GM19397 (cell line): ENCODE measurements at regions not wholly inside any gene's neighbourhood (a gene's known extent, or its start where the extent isn't known, plus 50 kb on each side); places are given as distances from the start of the nearest gene placed in this dataset.

Experiments
- ATAC-seq: cut with Tn5 transposase; IDR thresholded peaks from one replicate; pipeline ENCODE4 v1.9.1; 2021; ENCODE audit warnings: mild to moderate bottlenecking, moderate library complexity; ENCODE audit not compliant: unreplicated experiment

- ATAC-seq = no peak
Measured at GRCh38 chr11:92383430-92383829, 158.8 kb downstream of the FAT3 start.

- ATAC-seq = no peak
Measured at GRCh38 chr11:92384358-92384757, 159.7 kb downstream of the FAT3 start.

- ATAC-seq = no peak
Measured at GRCh38 chr11:92384802-92385201, 160.2 kb downstream of the FAT3 start.

- no peak for ATAC-seq
Measured at GRCh38 chr11:92386577-92386976, 162.0 kb downstream of the FAT3 start.

GRCh38 chr11:92387859-92388258, 163.2 kb downstream of the FAT3 start:
- ATAC-seq = no peak

GRCh38 chr11:92388380-92388779, 163.8 kb downstream of the FAT3 start:
- no peak for ATAC-seq

- no peak for ATAC-seq
Measured at GRCh38 chr11:92390783-92391182, 166.2 kb downstream of the FAT3 start.

GRCh38 chr11:92391364-92391763, 166.7 kb downstream of the FAT3 start:
- no peak for ATAC-seq

- ATAC-seq = no peak
Measured at GRCh38 chr11:92391808-92392207, 167.2 kb downstream of the FAT3 start.

- ATAC-seq = no peak
Measured at GRCh38 chr11:92393218-92393617, 168.6 kb downstream of the FAT3 start.

- ATAC-seq = no peak
Measured at GRCh38 chr11:92396133-92396532, 171.5 kb downstream of the FAT3 start.

- no peak for ATAC-seq
Measured at GRCh38 chr11:92397221-92397755, 172.7 kb downstream of the FAT3 start.

- no peak for ATAC-seq
Measured at GRCh38 chr11:92399705-92400104, 175.1 kb downstream of the FAT3 start.

- no peak for ATAC-seq
Measured at GRCh38 chr11:92401520-92401919, 176.9 kb downstream of the FAT3 start.

GRCh38 chr11:92406472-92406871, 181.9 kb downstream of the FAT3 start:
- ATAC-seq = no peak

- ATAC-seq = no peak
Measured at GRCh38 chr11:92409355-92409754, 184.7 kb downstream of the FAT3 start.

- no peak for ATAC-seq
Measured at GRCh38 chr11:92409956-92410355, 185.3 kb downstream of the FAT3 start.

GRCh38 chr11:92410526-92410925, 185.9 kb downstream of the FAT3 start:
- no peak for ATAC-seq

- ATAC-seq = no peak
Measured at GRCh38 chr11:92411431-92411830, 186.8 kb downstream of the FAT3 start.

GRCh38 chr11:92413757-92414513, 189.3 kb downstream of the FAT3 start:
- peak; percentile 77 for ATAC-seq

GRCh38 chr11:92416971-92417725, 192.5 kb downstream of the FAT3 start:
- ATAC-seq = no peak
